ENCODE measurements at regions not wholly inside any gene's neighbourhood (a gene's known extent, or its start where the extent isn't known, plus 50 kb on each side); places are given as distances from the start of the nearest gene placed in this dataset.

- TF ChIP-seq CTCF (IDR thresholded peaks at IDR 0.05) (no peak), EP300 (IDR thresholded peaks at IDR 0.05) (no peak), POLR2A (IDR thresholded peaks at IDR 0.05) (no peak)
These were observed 1000.2 kb downstream of the TLE4 start for GRCh38 chr9:80571953-80572352.

Data from upper lobe of left lung (tissue), 4 donors.